Ureter (tissue), 1 donor: ENCODE measurements at regions not wholly inside any gene's neighbourhood (a gene's known extent, or its start where the extent isn't known, plus 50 kb on each side); places are given as distances from the start of the nearest gene placed in this dataset.
"Not testable (repeated sequence)": the region's sequence is repeated elsewhere in the genome, so short reads cannot be mapped to it uniquely, and the experiment has no call there.

Experiments used
- DNase-seq: peaks from one replicate; pipeline ENCODE4 v3.0.0-alpha.2; 2020; ENCODE audit warnings: low spot score
- donor health status: DM: yes; HTN: yes; CAD: no.

GRCh38 chr2:187057466-187057865, 208.5 kb upstream of the ZSWIM2 start:
- no peak for DNase-seq

GRCh38 chr2:187056416-187057334, 207.7 kb upstream of the ZSWIM2 start:
- no peak for DNase-seq

GRCh38 chr2:187055463-187055862, 206.5 kb upstream of the ZSWIM2 start:
- no peak for DNase-seq

- DNase-seq = no peak
Observed at GRCh38 chr2:187054501-187055319, 205.7 kb upstream of the ZSWIM2 start.

- DNase-seq = no peak
Observed at GRCh38 chr2:187051350-187051749, 202.4 kb upstream of the ZSWIM2 start.

GRCh38 chr2:187050409-187050998, 201.5 kb upstream of the ZSWIM2 start:
- no peak for DNase-seq

GRCh38 chr2:187037310-187037709, 188.3 kb upstream of the ZSWIM2 start:
- DNase-seq = no peak

GRCh38 chr2:187034434-187034833, 185.5 kb upstream of the ZSWIM2 start:
- DNase-seq = no peak

GRCh38 chr2:187024739-187025138, 175.8 kb upstream of the ZSWIM2 start:
- DNase-seq = no peak

DNA sequence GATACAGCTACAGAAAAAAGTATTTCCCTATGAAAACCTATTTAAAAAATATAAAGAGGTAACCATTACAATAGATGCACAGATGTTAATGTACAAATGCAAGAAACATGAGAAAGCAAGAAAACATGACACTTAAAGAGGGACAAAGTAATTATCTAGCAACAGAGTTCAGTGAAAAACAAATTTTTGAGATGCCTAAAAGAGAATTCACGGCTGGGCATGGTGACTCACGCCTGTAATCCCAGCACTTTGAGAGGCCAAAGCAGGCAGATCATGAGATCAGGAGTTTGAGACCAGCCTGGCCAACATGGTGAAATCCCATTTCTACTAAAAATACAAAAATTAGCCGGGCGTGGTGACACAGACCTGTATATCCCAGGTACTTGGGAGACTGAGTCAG, 175.0 kb upstream of the ZSWIM2 start:
- not testable (repeated sequence) for DNase-seq

DNA sequence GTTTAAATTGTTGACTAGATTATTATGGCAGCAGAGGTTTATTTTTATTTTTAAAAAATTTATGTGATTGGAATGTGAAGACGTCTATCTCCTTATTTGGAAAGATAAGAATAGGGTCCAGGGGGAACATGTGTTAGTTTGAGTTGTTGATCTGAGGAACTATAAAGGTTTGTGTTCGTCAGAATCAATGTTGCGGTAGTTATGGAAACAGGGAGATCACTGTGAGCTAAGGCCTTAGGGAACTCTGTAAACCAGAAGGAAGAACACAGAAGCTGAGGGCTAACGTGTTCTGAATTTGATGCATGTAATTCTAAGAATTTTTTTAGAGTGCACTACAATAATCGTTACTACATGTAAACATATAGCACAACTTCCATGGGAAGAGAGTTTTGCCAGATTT, 168.5 kb upstream of the ZSWIM2 start:
- no peak for DNase-seq

GRCh38 chr2:187013058-187013457, 164.1 kb upstream of the ZSWIM2 start:
- no peak for DNase-seq

- DNase-seq = no peak
Observed at GRCh38 chr2:187011206-187011832, 162.3 kb upstream of the ZSWIM2 start.

GRCh38 chr2:187009483-187010239, 160.7 kb upstream of the ZSWIM2 start:
- no peak for DNase-seq

DNA sequence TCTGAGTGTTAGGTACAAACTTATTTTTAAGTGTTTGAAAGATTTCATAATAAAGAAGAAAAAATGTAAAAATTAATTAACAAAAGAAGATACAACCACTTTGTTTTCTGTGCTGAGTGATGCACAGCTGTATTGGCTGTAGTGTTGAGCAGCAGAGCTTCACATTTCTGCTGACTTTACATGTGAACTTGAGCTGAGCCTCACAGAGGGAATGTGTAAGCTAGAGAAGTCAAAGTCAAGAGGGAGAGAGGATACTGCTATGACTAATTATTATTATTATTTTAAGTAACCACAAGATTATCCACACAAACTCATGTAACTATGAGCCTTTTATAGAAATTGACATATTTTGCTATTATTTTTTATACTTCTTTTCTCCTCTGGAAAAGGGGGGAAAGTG, 159.1 kb upstream of the ZSWIM2 start:
- no peak for DNase-seq

DNA sequence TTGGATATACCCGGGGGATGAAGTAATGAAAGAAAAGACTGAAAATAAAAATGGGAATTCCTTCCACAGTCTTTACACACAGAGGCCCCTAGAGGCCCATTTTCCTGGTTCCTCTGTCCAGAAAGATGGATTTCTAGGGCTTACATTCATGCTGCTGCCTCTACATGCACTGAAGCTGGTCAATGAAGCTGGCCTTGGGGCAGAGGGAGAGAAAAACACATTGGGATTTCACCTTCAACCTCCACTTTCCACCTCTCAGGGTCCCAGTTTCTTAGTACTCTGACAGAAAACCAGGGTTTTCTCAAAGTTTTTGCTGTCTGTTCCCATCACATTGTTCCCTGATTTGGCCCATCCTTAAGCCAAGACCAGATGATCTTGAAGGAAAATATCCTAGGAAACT, 154.6 kb upstream of the ZSWIM2 start:
- no peak for DNase-seq

DNA sequence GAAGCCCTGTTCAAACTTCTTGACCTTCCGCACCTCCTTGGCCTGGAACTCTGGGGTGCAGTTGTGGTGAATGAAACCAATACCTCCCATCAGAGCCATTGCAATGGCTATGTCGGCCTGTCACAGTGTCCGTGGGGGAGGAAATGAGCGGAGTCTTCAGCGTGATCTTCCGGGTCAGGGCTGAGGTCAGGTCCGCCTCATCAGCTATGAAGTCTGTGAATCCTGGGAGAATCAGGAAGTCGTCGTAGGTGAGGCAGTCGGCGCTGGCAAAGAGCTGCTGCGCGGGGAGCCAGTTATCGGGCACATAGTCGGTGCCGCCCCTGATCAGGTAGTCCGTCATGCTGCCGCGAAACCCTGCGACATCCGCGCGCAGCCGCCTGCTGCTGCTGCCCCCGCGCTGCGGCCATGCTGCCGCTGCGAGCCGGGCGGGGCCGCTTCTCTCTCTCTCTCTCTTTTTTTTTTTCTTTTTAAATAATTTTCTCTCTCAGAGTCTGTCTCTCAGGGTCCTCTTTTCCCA, 154.1 kb upstream of the ZSWIM2 start:
- no peak for DNase-seq

DNA sequence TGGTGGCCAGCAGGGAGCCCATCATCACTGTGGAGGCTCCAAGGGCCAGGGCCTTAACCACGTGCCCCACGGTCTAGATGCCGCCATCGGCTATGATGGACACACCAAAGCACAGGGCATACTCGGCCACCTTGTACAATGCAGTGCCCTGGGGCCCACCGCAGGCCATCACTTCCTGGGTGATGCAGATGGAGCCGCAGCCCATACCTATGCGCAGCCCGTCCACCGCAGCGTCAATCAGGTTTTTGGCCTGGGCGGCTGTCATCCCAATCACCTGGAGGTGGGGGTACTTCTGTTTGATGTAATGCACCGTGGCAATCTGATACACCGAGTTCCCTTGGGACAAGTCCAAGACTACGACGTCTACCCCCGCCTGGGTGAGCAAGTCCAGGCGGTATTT, 153.3 kb upstream of the ZSWIM2 start:
- DNase-seq = no peak

DNA sequence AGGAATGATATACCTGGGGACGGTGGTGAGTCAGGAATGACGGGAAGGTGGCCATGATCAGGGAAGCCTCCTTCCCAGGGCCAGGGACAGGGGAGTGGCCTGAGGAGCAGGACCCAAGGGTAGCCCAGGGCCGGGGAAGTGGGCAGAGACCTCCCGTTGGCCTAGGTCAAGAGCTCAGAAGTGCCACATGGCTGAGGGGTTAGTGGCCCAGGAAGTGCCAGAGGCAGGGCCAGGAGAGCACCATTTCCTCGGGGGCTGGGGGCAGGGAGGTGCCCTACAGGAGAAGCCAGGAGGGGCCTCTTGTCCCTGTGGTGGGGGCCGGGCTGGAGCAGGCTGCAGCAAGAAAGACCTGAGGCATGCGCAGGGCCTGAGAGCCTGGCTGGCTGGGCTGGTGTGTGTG, 152.3 kb upstream of the ZSWIM2 start:
- no peak for DNase-seq

DNA sequence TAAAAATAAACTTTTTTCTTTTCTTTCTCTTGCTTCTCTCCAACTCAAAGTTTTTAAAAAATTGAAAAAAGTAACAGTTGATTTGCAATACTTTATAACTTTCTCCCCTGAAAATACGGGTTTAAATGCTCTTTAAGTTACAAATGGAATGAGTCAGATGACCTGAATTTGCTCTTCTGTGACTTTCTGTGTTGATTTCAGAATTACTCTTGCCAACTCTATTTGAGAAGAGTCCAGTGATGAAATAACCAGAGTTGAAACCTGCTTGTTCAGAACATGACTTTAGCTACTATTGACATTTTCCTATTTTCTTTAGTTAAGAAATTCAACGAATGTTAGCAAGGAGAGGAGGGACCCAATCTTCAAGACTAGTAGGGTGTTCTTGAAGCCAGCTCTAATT, 146.1 kb upstream of the ZSWIM2 start:
- no peak for DNase-seq

GRCh38 chr2:186992597-186992996, 143.6 kb upstream of the ZSWIM2 start:
- no peak for DNase-seq
